HEK293 (cell line): ENCODE measurements at regions not wholly inside any gene's neighbourhood (a gene's known extent, or its start where the extent isn't known, plus 50 kb on each side); places are given as distances from the start of the nearest gene placed in this dataset.

Source experiments
- CTCF ChIA-PET: fragments of 350-600 bp; formaldehyde crosslinking; extraction: SDS; loops from one replicate; lab custom pipeline; 2021; ENCODE audit warnings: antibody characterized with exemption; lab: Yijun Ruan, JAX
- POLR2A ChIA-PET: fragments of 300-600 bp; formaldehyde crosslinking; extraction: SDS; loops from one replicate; lab custom pipeline; 2020; ENCODE audit warnings: antibody characterized with exemption, inconsistent platforms; lab: Yijun Ruan, JAX
- H3K27ac ChIP-seq: fragments of 200-500 bp; sonication (Bioruptor generic); 2 replicates; pipeline ENCODE4 v1.5.1; 2014; ENCODE audit warnings: low read depth, low read length, control low read depth, inconsistent platforms; ENCODE audit errors: extremely low read depth
- H3K36me3 ChIP-seq, 2 experiments: fragments of 200-500 bp in 1 of 2; sonication (Bioruptor generic) in 1 of 2; 1 replicate in 1 of 2; 2 replicates in 1 of 2; pipeline ENCODE4 v1.5.1; 2014 to 2017; ENCODE audit warnings: inconsistent platforms in 2 of 2, low read length in 2 of 2; ENCODE audit not compliant: control insufficient read depth in 2 of 2, insufficient read depth in 1 of 2
- H3K4me1 ChIP-seq: fragments of 200-500 bp; sonication (Bioruptor generic); 2 replicates; pipeline ENCODE4 v1.5.1; 2014; ENCODE audit warnings: mild to moderate bottlenecking, low read length, inconsistent platforms; ENCODE audit not compliant: control insufficient read depth, insufficient read depth
- H3K4me3 ChIP-seq: 2 replicates; pipeline ENCODE4 v1.5.1; 2011; ENCODE audit warnings: low read depth, mild to moderate bottlenecking, control low read depth, low read length, moderate library complexity
- H3K9me3 ChIP-seq: fragments of 200-500 bp; sonication (Bioruptor generic); 2 replicates; pipeline ENCODE4 v1.5.1; 2014; ENCODE audit warnings: low read depth, low read length, inconsistent platforms; ENCODE audit not compliant: control insufficient read depth, insufficient read depth
- GLIS1 ChIP-seq: fragments of 450-650 bp; formaldehyde crosslinking; IDR thresholded peaks from 2 replicates; pipeline ENCODE4 v1.5.1; 2016; ENCODE audit warnings: missing biosample characterization, missing genetic modification characterization
- PRDM10 ChIP-seq: fragments of 450-650 bp; formaldehyde crosslinking; IDR thresholded peaks from 2 replicates; pipeline ENCODE4 v1.5.1; 2016; ENCODE audit warnings: missing biosample characterization, missing genetic modification characterization
- PRDM4 ChIP-seq: fragments of 450-650 bp; formaldehyde crosslinking; IDR thresholded peaks from 2 replicates; pipeline ENCODE4 v1.5.1; 2017; ENCODE audit warnings: missing biosample characterization, missing genetic modification characterization
- PRDM6 ChIP-seq: fragments of 450-650 bp; formaldehyde crosslinking; IDR thresholded peaks from 2 replicates; pipeline ENCODE4 v1.5.1; 2017; ENCODE audit warnings: missing biosample characterization, missing genetic modification characterization
- SCRT1 ChIP-seq: fragments of 450-650 bp; formaldehyde crosslinking; IDR thresholded peaks from 2 replicates; pipeline ENCODE4 v1.5.1; 2016; ENCODE audit warnings: missing biosample characterization, missing genetic modification characterization, borderline replicate concordance
- ZBTB48 ChIP-seq: fragments of 450-650 bp; formaldehyde crosslinking; IDR thresholded peaks from 2 replicates; pipeline ENCODE4 v1.5.1; 2016; ENCODE audit warnings: missing biosample characterization, missing genetic modification characterization
- ZEB2 ChIP-seq: fragments of 450-650 bp; formaldehyde crosslinking; IDR thresholded peaks from 2 replicates; pipeline ENCODE4 v1.5.1; 2016; ENCODE audit warnings: missing biosample characterization, missing genetic modification characterization
- ZNF341 ChIP-seq: fragments of 450-650 bp; formaldehyde crosslinking; IDR thresholded peaks from 2 replicates; pipeline ENCODE4; 2016; ENCODE audit warnings: low read depth, missing biosample characterization, missing genetic modification characterization
- ZNF362 ChIP-seq: fragments of 450-650 bp; formaldehyde crosslinking; IDR thresholded peaks from 2 replicates; pipeline ENCODE4 v1.5.1; 2016; ENCODE audit warnings: missing biosample characterization, missing genetic modification characterization
- ZNF501 ChIP-seq: fragments of 450-650 bp; formaldehyde crosslinking; IDR thresholded peaks from 2 replicates; pipeline ENCODE4 v1.5.1; 2016; ENCODE audit warnings: missing biosample characterization, missing genetic modification characterization
- ZNF580 ChIP-seq: fragments of 450-650 bp; formaldehyde crosslinking; IDR thresholded peaks from 2 replicates; pipeline ENCODE4 v1.5.1; 2016; ENCODE audit warnings: missing biosample characterization, missing genetic modification characterization
- ZNF621 ChIP-seq: fragments of 450-650 bp; formaldehyde crosslinking; IDR thresholded peaks from 2 replicates; pipeline ENCODE4 v1.5.1; 2017; ENCODE audit warnings: missing biosample characterization, missing genetic modification characterization
- ZNF747 ChIP-seq: fragments of 450-650 bp; formaldehyde crosslinking; IDR thresholded peaks from 2 replicates; pipeline ENCODE4 v1.5.1; 2016; ENCODE audit warnings: missing biosample characterization, missing genetic modification characterization
- ZNF76 ChIP-seq: fragments of 450-650 bp; formaldehyde crosslinking; IDR thresholded peaks from 2 replicates; pipeline ENCODE4; 2016; ENCODE audit warnings: low read depth, missing biosample characterization, missing genetic modification characterization, borderline replicate concordance
- ZSCAN30 ChIP-seq: fragments of 450-650 bp; IDR thresholded peaks from 2 replicates; pipeline ENCODE4 v1.5.1; 2018; ENCODE audit warnings: missing biosample characterization, mild to moderate bottlenecking, missing genetic modification characterization, moderate library complexity
- ZXDB ChIP-seq: fragments of 450-650 bp; formaldehyde crosslinking; IDR thresholded peaks from 2 replicates; pipeline ENCODE4 v1.5.1; 2016; ENCODE audit warnings: missing biosample characterization, missing genetic modification characterization

- Histone ChIP-seq H3K4me3 (peak overlapping the region; percentile 38), H3K36me3 (no peaks in the 10 kb centered on the region), H3K4me1 (no peaks in the 10 kb centered on the region), H3K27ac (no peak overlapping the region), H3K9me3 (no peaks in the 10 kb centered on the region)
- POLR2A ChIA-PET, result no interaction called here
- TF ChIP-seq ZNF362 (tag by site-specific recombination), result no peak
- peak; percentile 92 for TF ChIP-seq PRDM4 (tag by site-specific recombination)
- no peak for TF ChIP-seq ZSCAN30 (tag by site-specific recombination)
- TF ChIP-seq ZBTB48 (tag by site-specific recombination), result 0 out of 2 replicates have a peak, but pooled peaks have one; percentile 54
- 0 out of 2 replicates have a peak, but pooled peaks have one; percentile 11 for TF ChIP-seq SCRT1 (tag by site-specific recombination)
- 0 out of 2 replicates have a peak, but pooled peaks have one; percentile 33 for TF ChIP-seq ZXDB (tag by site-specific recombination)
- peak; percentile 42; the same call in 1 of the 2 replicates for TF ChIP-seq GLIS1
- TF ChIP-seq ZNF341 (tag by site-specific recombination), result peak; percentile 66
- 0 out of 2 replicates have a peak, but pooled peaks have one; percentile 16 for TF ChIP-seq PRDM10 (tag by site-specific recombination)
- CTCF ChIA-PET, result interaction anchor here (0.5 kb wide), 1 partner anchor 1961 kb away, joined by 3 read pairs; no protein-coding TSS in a partner anchor
Observed at GRCh38 chr5:101783241-101784013, 512.7 kb downstream of the SLCO4C1 start.

GRCh38 chr5:101782352-101783103, 513.6 kb downstream of the SLCO4C1 start:
- Histone ChIP-seq H3K4me1 (no peaks in the 10 kb centered on the region), H3K36me3 (no peaks in the 10 kb centered on the region), H3K4me3 (no peak overlapping the region; the same call in 1 of the 2 replicates), H3K27ac (no peak overlapping the region), H3K9me3 (no peaks in the 10 kb centered on the region)
- ChIA-PET CTCF (interaction anchor here (0.5 kb wide), 1 partner anchor 1962 kb away, joined by 3 read pairs; no protein-coding TSS in a partner anchor), POLR2A (no interaction called here)
- no peak for TF ChIP-seq ZNF362 (tag by site-specific recombination)
- TF ChIP-seq PRDM6, result peak; percentile 17; the same call in 1 of the 2 replicates
- TF ChIP-seq ZNF747, result no peak
- no peak for TF ChIP-seq ZEB2
- TF ChIP-seq ZNF621 (tag by site-specific recombination), result no peak
- no peak for TF ChIP-seq ZNF501 (tag by site-specific recombination)
- TF ChIP-seq ZBTB48 (tag by site-specific recombination), result no peak
- TF ChIP-seq ZNF76 (tag by site-specific recombination), result no peak
- TF ChIP-seq ZNF580 (tag by site-specific recombination), result no peak
- TF ChIP-seq, all 188 proteins: peak for 1
